ENCODE measurements at regions not wholly inside any gene's neighbourhood (a gene's known extent, or its start where the extent isn't known, plus 50 kb on each side); places are given as distances from the start of the nearest gene placed in this dataset.

- no peak for DNase-seq (ENCODE audit: low read depth, low spot score)
Measured at GRCh38 chr7:437329-438251, 82.1 kb downstream of the PDGFA start.

- DNase-seq (ENCODE audit: low read depth, low spot score), result no peak
Measured at GRCh38 chr7:438361-438760, 81.3 kb downstream of the PDGFA start.

DNA sequence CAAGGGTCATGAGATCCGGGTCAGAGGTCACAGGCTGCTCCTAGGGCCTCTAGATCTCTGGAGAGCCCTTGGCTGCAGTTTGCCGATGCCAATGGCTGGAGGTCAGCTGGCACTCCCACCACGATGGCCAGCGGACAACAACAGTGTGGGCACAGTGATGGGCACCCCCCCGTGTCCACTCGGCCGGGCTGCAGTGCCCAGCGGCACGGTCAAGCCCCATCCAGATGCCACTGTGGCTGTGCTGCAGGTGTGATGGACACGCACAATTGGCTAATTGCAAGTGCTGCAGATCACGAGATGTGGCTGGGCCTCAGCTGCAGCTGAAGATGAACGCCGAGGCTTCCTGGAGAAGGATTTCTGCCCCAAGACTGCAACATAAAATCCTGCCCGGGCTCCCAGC is 80.7 kb downstream of the PDGFA start:
- DNase-seq (ENCODE audit: low read depth, low spot score), result no peak

GRCh38 chr7:440059-440749 is 79.4 kb downstream of the PDGFA start:
- DNase-seq (ENCODE audit: low read depth, low spot score), result no peak

GRCh38 chr7:441684-442421 is 77.8 kb downstream of the PDGFA start:
- DNase-seq (ENCODE audit: low read depth, low spot score), result no peak

- DNase-seq (ENCODE audit: low read depth, low spot score), result no peak
Measured at GRCh38 chr7:442457-442856, 77.2 kb downstream of the PDGFA start.

- DNase-seq (ENCODE audit: low read depth, low spot score), result no peak
Measured at GRCh38 chr7:443279-443833, 76.3 kb downstream of the PDGFA start.

DNA sequence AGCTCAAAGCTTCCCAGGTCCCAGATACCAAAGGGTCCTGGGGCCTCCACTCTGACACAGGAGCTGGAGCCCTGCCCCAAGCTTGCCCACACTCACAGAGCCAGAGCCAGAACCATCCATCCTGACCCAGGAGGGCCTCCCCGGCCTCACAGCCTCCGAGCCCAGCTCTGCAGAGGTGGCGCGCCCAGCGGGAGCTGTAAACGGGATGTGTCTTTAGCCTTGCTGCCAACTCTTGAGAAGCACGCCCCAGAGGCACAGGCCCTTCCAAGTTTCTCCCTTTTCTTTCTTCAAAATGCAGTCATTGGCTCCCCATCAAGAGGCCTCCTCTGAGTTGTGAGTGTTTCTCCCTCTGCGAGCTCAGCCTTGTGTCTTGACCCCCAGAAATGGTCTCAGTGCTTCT is 75.0 kb downstream of the PDGFA start:
- DNase-seq (ENCODE audit: low read depth, low spot score), result no peak

GRCh38 chr7:445020-445419 is 74.6 kb downstream of the PDGFA start:
- no peak for DNase-seq (ENCODE audit: low read depth, low spot score)

DNA sequence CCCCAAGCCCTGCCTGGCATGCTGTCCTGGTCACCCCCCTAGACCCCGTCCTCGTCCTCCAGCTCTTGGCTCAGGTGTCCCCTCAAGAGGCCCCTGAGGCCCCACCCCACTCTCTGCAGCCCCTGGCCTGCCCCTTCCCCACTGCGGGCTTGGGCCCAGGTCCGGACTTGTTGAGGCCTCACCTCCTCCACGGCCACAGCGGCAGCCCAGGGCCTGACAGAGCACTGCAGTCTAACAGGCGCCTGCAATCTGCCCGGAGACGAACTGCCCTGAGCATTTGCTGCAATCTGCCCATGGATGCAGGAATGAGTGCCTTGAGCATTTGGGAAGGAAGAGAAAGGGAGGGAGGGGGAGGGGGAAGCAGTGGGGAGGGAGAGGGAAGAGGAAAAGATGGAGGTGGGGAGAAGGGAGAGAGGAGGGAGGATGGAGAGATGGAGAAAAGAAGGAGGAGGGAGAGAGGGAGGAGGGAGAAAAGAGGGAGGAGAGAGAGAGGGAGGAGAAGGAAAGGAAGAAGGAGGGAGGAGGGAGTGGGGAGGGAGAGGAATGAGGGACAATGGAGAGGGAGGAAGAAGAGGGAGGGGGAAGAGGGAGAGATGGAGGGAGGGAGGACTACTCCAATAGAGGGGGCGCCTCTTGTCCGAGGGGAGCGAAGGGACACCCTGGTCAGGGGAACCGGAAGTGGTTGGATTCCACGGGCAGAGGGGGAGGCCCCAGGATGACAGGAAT is 73.9 kb downstream of the PDGFA start:
- DNase-seq (ENCODE audit: low read depth, low spot score), result no peak

GRCh38 chr7:446289-446935 is 73.2 kb downstream of the PDGFA start:
- DNase-seq (ENCODE audit: low read depth, low spot score), result no peak
